ENCODE measurements at regions not wholly inside any gene's neighbourhood (a gene's known extent, or its start where the extent isn't known, plus 50 kb on each side); places are given as distances from the start of the nearest gene placed in this dataset.
"Not testable (repeated sequence)": the region's sequence is repeated elsewhere in the genome, so short reads cannot be mapped to it uniquely, and the experiment has no call there.

GRCh38 chr20:1742049-1742434, 84.5 kb upstream of the SIRPG start:
- DNase-seq: not testable (repeated sequence)

- DNase-seq: peak; percentile 27
These were observed 83.9 kb upstream of the SIRPG start for GRCh38 chr20:1741309-1742048.

DNA sequence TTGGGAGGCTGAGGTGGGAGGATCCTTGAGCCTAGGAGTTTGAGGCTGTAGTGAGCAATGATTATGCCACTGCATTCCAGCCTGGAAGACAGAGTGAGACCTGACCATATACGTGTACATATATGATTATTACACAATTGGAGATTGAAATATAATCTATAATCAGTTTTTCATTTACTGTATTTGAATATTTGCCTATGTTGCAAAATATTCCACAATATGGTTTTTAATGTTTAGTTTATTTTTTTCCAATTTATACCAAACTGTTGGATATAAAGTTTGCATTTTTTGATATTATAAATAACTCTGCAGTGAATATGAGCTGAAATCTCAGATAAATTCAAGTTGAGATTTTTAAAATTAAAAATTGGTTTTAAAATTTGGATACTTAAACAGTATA, 79.6 kb upstream of the SIRPG start:
- DNase-seq: no peak

DNA sequence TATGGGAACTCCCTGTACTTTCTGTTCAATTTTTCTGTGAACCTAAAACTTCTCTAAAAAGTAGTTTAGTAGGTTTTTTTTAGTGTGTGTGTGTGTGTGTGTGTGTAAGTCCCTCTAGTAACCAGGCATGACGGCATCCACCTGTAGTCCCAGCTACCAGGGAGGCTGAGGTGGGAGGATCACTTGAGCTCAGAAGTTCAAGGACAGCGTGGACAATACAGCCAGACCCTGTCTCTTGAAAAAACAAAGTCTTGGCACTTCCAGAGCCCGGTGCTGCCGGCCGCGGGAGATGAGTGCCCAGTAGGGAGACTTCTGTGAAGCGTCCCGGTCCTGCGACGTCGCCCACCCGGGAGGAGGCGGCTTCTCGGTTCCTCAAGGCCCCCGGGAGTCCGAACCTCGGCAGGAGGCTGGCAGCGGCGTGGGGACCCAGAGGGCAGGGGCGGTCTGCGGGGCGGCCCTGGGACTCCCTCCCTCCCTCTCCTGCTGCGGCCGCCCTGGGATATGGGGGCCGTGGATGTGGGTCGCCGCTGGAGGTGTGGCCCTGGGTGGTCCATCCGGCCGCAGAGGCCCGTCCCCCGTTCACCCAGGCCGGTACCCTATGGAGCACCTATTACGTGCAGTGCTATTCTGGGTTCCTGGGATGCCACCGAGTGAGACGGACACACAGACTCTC, 78.0 kb upstream of the SIRPG start:
- DNase-seq: no peak

GRCh38 chr20:1734269-1734858, 76.8 kb upstream of the SIRPG start:
- no peak for DNase-seq

- not testable (repeated sequence) for DNase-seq
These were observed 74.3 kb upstream of the SIRPG start for GRCh38 chr20:1731828-1732375.

DNA sequence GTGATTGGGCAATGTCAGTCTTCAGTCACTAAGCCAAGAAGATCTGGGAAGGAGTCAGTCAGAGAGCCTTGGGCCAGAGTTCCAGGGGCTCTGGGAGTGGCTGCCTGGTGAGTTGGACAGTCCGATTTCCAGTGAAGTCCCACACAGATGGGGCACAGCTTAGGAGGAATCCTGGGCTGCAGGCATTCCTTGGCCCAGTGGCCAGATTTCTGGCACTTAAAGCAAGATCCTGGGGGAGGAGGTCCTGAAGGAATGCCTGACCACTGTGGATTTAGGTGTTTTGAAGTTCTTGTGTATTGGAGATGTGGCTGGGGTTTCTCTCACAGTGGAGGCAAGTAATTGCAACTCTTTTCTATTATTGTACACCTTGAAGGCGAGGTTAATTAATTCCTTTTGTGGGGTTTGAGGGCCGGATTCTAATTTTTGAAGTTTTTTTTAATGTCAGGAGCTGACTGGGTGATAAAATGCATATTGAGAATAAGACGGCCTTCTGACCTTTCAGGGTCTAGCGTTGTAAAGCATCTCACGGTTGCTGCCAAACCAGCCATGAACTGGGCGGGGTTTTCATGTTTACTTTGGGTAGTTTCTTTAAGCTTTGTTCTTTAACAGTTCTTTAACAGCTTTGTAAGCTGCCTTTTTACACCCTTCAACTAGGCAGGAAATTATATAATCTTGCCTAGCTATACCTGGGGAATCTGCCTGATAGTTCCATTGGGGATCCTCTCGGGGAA, 73.6 kb upstream of the SIRPG start:
- not testable (repeated sequence) for DNase-seq

- not testable (repeated sequence) for DNase-seq
These were observed 69.7 kb upstream of the SIRPG start for GRCh38 chr20:1727303-1727702.

DNA sequence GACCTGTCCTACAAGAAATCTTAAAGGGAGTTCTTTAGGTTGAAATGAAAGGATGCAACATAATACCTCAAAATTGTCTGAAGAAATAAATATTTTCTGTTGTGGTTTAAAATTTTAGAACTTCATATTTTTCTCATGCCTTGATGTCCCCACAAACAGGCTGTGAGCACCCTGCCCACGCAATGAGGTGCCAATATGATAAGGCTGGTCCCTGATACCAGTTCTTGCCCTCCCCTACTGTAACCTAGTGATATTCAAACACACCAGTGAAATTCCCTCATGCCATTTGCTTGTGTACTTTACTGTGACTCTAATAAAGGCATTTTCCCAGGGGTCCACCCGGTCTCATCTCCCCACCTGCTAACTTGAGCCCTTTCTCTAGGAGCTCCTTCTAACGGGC, 67.3 kb upstream of the SIRPG start:
- DNase-seq: no peak

DNA sequence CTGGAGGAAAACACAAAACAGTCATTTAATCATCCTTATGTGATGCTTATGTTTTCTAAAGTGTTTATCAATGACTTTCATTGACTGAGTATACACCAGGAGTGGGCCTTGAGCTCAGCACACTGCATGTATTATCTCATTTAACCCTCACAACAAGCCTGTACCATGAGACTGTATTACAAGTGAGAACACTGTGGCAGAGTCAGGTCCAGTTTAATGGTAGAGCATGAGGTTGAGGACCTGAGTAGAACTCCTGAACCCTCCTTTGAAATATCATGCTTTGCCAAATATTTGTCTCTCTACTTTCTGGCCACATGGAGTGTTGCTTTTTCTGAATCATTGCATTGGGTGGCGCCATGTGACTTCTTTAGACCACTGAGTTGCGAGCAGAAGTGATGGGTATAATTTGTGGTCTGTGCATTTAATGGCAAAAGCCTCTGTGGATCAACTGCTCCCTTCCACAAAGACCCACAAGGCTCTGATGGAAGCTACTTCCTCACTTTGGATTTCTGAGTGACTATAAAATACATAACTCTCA, 65.0 kb upstream of the SIRPG start:
- no peak for DNase-seq

GRCh38 chr20:1721687-1722512, 64.3 kb upstream of the SIRPG start:
- no peak for DNase-seq

- no peak for DNase-seq
These were observed 63.4 kb upstream of the SIRPG start for GRCh38 chr20:1720845-1721475.

DNA sequence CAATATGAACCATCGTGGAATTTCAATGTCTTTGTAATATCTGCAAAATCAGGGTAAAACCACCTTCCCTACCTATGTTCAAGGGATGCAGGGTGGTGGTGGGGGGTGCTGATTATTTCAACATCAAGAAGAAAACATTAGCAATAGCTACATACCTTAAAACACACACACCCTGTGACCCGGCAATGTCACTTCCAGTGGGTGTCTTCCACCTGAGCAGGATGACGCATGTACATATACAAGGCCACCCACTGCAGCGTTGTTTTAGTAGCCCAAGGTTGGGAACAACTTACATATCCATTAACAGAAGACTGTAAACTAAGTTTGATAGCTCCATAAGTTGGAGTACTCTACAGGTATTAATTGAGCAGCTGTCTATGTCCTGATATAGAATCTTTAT, 62.6 kb upstream of the SIRPG start:
- no peak for DNase-seq

DNA sequence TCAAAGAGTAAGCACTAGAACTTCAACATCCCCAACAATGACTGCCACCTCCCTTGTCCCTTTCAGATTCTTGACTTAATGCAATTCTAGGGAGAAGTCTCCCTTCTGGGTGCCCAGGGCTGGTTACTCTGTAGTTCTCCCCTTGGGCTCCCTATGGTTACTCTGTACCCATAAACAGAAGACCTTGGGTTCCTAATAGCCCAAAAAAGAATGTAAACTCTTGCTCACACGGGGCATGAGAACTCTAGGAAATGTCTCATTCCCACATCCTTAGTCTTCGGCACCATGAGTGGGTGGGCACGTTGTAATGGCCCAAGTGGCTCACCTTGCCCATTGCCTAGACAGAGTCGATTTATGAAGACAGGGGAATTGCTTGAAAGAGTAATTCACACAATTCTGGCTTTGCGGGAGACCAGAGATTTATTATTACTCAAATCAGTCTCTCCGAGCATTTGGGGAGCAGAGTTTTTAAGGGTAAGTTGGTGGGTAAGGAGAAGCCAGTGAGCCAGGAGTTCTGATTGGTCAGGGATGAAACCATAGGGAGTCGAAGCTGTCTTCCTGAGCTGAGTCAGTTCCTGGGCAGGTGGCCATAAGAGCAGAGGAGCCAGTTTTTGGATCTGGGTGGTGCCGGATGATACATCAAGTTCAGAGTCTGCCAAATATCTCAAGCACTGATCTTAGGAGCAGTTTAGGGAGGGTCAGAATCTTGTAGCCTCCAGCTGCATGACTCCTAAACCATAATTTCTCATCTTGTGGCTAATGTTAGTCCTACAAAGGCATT, 61.2 kb upstream of the SIRPG start:
- DNase-seq: no peak

DNA sequence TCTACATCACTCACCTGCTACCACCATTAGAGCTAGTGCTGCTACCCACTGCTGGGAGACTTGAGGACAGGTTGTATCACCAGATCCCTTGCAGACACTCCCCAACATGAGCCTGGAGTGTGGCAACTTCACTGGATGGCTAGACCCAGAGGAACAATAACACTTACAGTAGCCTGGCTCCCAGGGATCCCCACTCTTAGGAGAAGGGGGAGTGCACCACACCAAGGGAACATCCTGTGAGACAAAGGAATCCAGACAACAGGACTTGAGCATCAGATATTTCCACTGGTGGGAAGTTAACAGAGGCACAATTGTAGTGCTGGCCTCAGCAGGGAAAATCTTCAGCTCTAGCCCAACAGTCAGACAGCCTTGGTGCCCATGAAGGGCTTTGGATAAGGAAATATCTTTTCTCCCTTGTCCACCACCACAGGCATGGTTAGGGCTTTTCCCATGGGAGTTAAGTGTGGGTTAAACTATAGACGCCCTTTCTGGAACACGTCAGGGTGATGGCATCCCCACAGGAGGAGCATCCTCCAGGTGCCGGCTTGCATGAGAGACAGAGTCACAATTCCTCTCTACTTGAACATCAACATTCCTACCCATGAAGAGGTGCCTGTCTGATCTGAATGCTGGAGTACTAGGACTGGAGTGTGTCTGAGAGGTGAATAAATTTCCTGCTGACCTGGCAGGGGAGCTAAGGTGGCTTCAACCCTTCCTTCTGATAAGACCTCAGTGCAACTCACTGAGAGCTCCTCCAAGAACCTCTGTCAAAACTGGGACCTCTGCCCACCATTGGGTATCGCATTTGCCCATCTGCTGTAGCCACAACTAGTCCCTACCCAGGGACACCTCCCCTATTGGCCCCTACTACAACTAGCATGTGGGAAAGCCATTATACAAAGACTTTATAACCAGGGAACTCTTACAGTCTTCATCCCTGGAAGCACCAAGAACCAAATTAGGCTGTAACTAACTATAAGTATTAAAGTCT, 55.4 kb upstream of the SIRPG start:
- DNase-seq: no peak

DNA sequence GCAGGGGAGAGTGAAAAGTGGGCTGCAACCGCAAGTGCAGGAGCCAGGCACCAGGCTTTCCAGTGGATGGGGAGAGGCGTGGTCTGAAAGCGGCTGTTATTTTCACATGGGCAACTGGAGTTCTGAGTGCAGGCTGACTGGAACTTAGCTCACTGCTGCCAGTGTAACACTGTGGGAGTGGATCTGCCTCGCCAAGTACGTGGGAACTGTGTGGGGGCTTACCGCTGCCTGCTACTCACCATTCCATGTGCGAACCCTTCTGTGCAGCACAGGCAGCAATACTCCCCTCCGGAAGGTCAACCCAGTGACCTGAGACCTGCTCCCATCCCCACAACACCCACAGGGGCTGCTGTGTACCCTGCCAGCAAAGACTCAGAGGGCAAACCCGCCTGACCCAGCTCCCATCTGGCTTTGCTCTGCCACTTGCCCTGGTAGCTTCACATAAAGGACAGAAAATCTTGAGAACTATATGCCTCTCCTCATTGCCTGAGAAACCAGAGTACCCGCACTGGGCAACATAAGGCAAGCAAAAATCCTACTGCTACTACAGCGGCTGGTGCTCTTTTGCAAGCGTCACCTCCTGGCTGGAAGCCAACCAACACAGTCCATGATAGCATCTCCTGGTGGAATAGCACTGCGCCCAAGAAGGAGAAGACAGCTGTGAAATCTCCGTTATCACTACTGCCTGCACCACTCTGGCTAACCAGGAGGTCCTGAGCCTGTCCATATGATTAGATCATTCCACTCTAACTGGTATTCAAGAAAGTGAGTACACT, 54.4 kb upstream of the SIRPG start:
- DNase-seq: no peak

GRCh38 chr20:1711266-1711665, 53.7 kb upstream of the SIRPG start:
- DNase-seq: no peak

DNA sequence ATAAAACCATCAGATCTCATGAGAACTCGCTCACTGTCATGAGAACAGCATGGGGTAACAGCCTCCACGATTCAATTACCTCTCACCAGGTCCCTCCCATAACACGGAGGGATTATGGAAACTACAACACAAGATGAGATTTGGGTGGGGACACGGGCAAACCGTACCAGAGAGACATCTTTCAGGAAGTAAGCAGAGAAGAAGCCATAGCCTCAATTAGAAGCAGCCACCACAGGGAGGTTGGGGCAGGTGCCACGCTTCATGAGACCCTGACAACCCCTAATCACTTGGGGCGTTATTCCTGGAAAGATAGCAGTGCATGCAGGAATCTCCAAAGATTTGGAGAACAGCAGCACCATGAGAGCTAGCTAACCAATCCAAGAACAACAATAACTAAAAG, 52.9 kb upstream of the SIRPG start:
- DNase-seq: no peak
